Superior temporal gyrus (tissue), 1 donor: ENCODE measurements at regions not wholly inside any gene's neighbourhood (a gene's known extent, or its start where the extent isn't known, plus 50 kb on each side); places are given as distances from the start of the nearest gene placed in this dataset.

Source experiments
- DNase-seq: peaks from one replicate; pipeline ENCODE4 v3.0.0-alpha.2; 2016; ENCODE audit errors: extremely low spot score

DNA sequence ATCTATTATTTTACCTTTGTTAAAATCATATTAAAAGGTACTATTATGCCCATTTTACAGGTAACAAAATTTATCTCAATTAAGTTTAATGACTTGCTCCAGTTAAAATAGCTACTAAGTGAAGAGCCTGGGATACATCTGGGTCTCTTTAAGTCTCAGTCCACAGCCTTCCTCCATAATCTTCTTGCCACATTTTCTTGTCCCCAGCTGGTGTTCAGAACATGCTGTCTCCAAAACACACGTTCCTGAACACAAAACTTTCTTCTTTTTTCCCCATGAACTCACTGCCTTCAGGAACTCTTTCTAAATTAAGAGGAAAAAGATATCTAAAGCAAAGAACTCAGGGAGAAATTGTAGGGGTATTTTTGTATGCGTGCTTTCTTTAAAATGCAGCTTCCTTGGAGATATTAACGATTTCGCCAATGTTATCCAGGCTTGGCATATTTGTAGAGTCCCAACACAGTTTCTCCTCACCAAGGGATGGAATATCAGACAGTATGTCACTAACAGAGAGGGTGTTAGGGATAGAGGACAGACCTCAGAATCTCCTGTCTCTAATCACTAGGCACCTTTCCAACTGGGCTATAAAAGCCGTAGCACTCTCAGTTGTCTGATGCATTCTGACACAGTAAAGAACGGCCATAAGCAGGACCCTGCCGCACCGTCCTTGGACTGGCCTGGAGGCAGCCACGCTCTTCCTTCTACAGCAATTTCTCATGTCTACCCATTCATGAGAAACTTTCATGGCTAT is 232.8 kb upstream of the BLID start:
- no peak for DNase-seq

GRCh38 chr11:122346006-122346405 is 230.0 kb upstream of the BLID start:
- no peak for DNase-seq

DNA sequence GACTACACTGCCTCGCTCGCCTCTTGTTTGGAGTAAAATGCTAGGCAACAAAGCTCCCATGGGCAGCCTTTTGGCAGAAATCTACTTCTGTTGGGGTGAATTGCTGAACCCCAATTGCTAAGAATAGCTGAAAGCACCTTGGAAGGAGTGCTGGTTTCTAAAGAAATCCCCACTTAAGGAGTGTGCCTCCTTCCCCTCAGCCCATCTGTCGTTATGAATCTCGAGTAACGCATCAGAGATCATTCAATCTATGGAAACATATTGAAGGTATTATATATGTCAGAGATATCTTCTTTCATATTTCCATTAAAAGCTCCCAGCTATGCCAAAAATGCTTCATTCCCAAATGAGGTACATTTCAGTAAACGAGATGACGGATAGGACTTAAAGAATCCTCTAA is 229.6 kb upstream of the BLID start:
- DNase-seq, result no peak

GRCh38 chr11:122344215-122344614 is 228.2 kb upstream of the BLID start:
- DNase-seq, result no peak

DNA sequence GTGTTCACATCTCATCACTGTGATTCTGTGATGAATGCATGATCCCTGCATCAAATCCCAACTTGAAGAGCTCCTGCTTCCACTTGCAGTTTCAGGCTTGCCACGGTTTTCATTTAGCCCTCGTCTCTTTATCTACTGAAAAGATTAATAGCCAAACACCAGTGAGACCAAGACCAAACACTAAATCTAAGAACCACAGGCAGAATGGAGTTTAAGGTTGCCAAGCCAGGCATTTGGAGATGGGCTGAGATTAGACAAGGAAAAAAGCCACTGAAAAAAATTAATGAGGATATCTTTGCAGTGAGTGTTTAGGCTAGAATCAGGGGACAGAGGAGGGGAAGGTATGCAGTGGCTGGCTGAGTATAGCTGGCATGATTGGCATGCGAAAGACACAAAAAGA is 227.2 kb upstream of the BLID start:
- no peak for DNase-seq

- DNase-seq, result no peak
These were observed 226.2 kb upstream of the BLID start for GRCh38 chr11:122342089-122342744.

DNA sequence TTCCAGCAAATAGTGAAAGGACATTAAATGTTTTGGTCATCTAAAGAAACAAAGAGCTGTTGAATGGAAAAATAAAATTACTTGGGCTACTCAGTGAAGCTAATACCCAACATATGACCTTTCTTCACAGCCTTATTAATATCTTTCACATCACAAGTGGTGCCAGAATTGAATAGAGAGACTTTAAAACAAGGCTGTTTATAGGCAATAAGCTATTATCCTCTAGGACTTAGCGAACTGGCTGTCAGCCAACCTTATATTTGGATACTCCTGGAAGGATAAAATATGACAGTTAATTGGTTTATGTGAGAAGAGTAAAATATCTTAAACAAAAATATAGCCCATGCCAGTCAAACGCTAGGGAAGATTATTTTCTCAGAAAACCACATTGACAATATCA is 225.5 kb upstream of the BLID start:
- DNase-seq, result no peak

- DNase-seq, result no peak
These were observed 224.7 kb upstream of the BLID start for GRCh38 chr11:122340607-122341290.

DNA sequence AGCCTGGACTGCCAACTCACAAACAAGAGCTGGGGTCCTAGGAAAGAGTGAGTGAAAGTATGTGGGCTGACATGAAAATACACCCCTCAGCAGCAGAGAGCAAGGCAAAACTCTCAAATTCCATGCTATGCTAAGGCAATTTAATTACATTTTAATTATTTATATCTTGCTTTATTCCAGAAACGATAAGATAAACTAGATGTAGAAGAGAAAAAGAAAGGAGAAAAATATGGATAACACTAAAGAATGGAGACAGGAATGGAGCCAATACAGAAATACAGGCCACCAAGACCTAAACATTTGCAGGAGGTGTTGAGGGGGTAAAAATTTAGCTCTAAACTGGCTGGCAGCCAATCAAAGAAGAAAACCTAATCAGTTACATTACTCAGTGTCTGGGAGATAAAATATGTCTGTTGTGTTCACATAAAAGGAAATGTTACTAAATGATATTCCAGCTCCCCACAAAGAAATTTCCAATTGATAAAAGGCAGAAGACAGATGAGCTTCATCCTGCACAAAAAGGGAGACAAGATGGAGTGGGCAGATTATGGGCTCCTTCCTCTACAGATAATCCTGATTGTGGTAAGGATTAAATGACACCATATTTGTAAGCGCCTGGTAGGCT is 223.5 kb upstream of the BLID start:
- DNase-seq, result no peak

DNA sequence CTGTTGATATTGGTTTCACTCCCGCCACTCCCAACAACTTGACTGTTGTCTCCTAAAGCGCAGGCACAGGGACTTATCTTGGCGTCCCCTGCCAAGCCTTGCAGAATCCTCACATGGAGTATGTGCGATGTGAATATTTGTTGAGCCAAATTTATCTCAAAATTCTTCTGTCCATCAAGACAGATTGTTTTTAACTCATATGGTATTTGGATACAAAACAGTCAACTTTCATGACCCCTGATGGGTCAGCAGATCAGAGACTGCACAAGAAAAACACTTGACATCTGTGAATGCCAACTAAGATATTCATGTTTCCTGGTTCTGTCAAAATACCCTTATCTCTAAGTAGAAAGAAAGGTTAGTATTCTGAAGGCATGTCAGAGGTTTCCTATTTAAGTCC is 221.7 kb upstream of the BLID start:
- no peak for DNase-seq

DNA sequence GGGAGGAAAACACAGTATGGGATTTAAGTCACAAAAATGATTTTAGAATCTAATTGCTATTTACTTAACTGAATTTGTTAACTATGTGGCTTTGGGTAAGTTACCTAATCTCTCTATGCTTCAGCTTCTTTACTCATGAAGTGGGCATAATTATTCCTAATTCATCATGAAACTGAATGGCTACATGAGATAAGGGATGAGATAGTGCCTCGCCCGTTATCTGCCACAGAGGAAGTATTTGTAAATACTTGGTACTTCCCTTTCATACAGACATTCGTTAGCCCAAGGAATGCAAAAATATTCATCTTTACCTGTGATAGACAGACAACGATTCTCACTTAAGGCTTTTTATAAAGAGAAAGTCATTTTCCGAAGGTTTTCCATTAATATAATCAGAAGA is 221.2 kb upstream of the BLID start:
- DNase-seq, result no peak

- DNase-seq, result no peak
These were observed 220.7 kb upstream of the BLID start for GRCh38 chr11:122336706-122337105.

GRCh38 chr11:122334546-122335339 is 218.7 kb upstream of the BLID start:
- DNase-seq, result no peak

DNA sequence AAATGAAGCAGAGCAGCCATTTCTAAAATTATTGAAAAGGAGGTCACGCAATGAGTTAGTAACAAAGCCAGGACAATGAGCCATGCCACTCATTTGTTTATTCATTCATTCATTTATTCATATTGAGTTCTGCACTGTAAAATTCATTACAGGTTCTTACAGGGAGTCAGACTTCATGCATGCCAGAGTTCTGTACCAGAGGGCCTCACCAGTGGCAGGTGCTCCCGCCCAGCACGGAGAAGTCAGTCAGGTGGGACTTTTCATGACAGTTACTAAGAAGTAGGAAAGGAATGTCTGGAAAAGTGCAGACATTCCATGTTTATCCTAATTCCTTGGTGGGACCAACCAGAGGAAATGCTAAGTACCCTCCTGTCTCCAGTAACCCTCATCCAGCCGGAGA is 217.5 kb upstream of the BLID start:
- DNase-seq, result no peak

GRCh38 chr11:122331079-122331478 is 215.1 kb upstream of the BLID start:
- DNase-seq, result no peak

DNA sequence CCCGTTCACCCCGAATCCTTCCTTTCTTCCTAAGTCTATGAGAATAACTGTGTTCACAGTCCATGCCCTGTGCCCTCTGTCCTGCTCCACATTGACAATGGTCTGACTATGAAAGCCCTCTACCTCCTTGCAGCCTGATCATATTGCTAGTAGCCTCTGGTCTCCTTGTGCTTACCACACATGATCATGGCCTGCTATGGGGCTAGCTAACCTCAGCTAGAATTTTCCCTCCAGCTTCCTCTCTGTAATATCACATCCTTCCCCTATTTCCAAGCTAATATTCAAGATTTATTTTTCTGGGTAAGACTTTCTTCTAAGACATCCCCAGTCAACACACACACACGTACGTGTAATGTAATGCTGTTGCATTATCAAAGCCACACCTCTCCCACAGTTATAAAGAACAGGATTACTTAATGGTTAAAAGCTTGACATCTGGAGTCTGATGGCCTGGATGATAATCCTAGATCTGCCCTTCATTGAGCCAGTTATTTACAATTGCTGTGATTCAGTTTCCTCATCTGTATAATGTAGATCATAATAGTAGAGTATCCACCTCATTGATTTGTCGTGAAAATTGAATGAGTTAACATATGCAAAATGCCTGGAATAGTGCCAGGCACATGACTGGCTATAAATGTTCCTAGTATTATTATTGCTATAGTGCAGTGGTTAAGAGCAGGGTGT is 214.4 kb upstream of the BLID start:
- no peak for DNase-seq

DNA sequence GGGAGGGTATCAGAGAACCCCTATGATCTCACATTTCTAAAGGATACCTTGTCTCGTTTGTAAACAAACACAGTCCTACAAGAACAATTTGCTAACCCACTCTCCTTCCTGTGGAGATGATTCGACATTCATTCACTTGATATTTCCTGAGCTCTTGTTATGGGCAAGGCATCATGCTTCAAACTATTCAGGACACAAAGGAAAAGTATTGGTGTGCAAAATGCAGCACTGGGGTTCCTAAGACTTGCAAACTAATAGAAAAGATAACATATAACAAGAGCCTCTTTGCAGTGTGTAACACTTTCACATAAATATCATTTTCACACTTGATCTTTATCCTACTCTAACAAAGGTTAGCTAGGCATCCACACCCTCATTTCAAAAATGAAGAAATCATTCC is 211.5 kb upstream of the BLID start:
- no peak for DNase-seq

DNA sequence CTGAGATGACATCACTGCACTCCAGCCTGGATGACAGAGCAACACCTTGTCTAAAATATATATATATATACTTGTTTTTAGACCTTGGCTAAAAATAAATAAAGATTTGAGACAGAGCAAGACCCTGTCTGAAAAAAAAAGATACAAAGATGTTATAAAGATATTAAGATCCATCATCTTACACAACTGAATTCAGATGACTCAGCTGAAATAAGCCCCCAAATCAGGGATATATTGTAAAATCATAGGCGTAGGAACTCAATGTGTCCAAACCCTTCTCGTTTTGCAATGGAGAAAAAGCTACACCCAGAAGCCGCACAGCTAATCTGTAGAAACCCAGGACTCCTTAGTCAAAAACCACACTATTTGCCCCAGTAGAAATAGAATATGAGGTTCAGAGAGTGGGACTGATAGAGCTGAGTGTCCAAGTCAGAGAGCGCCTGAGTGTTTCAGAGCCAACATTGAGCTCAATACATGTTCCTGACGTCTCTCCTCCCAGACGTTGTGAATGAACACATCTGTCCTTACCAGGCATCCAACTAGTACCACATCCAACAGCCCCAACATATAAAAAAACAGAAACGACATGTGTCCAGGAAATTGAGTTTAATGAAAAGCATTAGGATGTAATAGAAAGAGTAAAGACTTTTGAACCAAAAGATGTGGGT is 207.9 kb upstream of the BLID start:
- DNase-seq, result no peak

DNA sequence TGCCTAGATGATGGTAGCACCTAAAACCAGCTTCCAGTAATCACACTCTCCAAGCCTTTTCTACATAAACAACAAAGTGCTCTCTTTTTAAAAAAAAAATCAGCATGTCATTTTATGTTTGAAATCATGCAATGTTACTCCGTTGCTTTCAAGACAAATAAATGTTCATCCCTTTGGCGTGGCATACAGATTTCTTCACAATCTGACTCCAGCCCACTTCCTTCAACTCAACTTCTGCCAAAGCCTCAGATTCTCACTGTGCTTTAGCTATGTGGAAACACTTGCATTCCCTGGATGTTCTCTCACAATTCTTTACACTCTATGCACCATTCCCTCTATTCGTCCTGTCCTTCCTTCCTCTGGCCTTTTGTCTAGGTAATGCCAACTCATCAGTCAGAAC is 206.3 kb upstream of the BLID start:
- DNase-seq, result no peak

GRCh38 chr11:122320671-122321070 is 204.7 kb upstream of the BLID start:
- DNase-seq, result no peak
